DOHH2 (cell line): ENCODE measurements at regions not wholly inside any gene's neighbourhood (a gene's known extent, or its start where the extent isn't known, plus 50 kb on each side); places are given as distances from the start of the nearest gene placed in this dataset.

Source experiments
- H3F3A ChIP-seq: fragments of 200-600 bp; sonication (generic), shearing (Covaris generic); 2 replicates; pipeline ENCODE4 v1.6.0; 2016; ENCODE audit warnings: antibody characterized with exemption, mild to moderate bottlenecking; ENCODE audit not compliant: control insufficient read depth, insufficient read depth
- H3K27ac ChIP-seq: fragments of 200-600 bp; sonication (generic); 2 replicates; pipeline ENCODE4 v1.5.1; 2014; ENCODE audit warnings: low read depth, mild to moderate bottlenecking, low read length, moderate library complexity
- H3K27me3 ChIP-seq: fragments of 200-600 bp; sonication (generic); 2 replicates; pipeline ENCODE4 v1.6.1; 2014; ENCODE audit warnings: mild to moderate bottlenecking, low read length, mixed read lengths; ENCODE audit not compliant: control insufficient read depth
- H3K36me3 ChIP-seq: fragments of 200-600 bp; sonication (generic); 2 replicates; pipeline ENCODE4 v1.6.1; 2014; ENCODE audit warnings: mild to moderate bottlenecking, low read length, moderate library complexity, mixed read lengths; ENCODE audit not compliant: control insufficient read depth
- H3K4me1 ChIP-seq: fragments of 200-600 bp; sonication (generic); 2 replicates; pipeline ENCODE4 v1.6.1; 2014; ENCODE audit warnings: mild to moderate bottlenecking, low read length, mixed read lengths; ENCODE audit not compliant: control insufficient read depth
- H3K4me2 ChIP-seq: fragments of 200-600 bp; sonication (generic); 2 replicates; pipeline ENCODE4 v1.6.0; 2014; ENCODE audit warnings: mild to moderate bottlenecking, low read length, moderate library complexity
- H3K4me3 ChIP-seq: fragments of 200-600 bp; sonication (generic); 2 replicates; pipeline ENCODE4 v1.5.1; 2014; ENCODE audit warnings: mild to moderate bottlenecking, low read length, mixed read lengths
- H3K79me2 ChIP-seq: fragments of 200-600 bp; sonication (generic); 2 replicates; pipeline ENCODE4 v1.6.1; 2014; ENCODE audit warnings: mild to moderate bottlenecking, low read length, mixed read lengths; ENCODE audit not compliant: control insufficient read depth
- H3K9me2 ChIP-seq: fragments of 200-600 bp; sonication (generic); replicated peaks from 2 replicates; pipeline ENCODE4 v1.6.1; 2014; ENCODE audit warnings: mild to moderate bottlenecking, low read length, mixed read lengths; ENCODE audit not compliant: control insufficient read depth
- H3K9me3 ChIP-seq: fragments of 200-600 bp; sonication (generic); 2 replicates; pipeline ENCODE4 v1.6.1; 2014; ENCODE audit warnings: antibody characterized with exemption, low read length, mixed read lengths; ENCODE audit not compliant: control insufficient read depth, insufficient read depth
- H4K20me1 ChIP-seq: fragments of 200-600 bp; sonication (generic); 2 replicates; pipeline ENCODE4 v1.6.0; 2014; ENCODE audit warnings: low read depth, mild to moderate bottlenecking, antibody characterized with exemption, low read length, moderate library complexity; ENCODE audit not compliant: control insufficient read depth, insufficient read depth
- EZH2phosphoT487 ChIP-seq: fragments of 200-600 bp; sonication (generic); IDR thresholded peaks from 2 replicates; pipeline ENCODE4 v1.6.1; 2017; ENCODE audit warnings: borderline replicate concordance, mild to moderate bottlenecking, antibody characterized with exemption, low read length, moderate library complexity, mixed read lengths
- TF ChIP-seq, protein P1 (sequence below): fragments of 200-600 bp; sonication (generic); IDR thresholded peaks from one replicate; pipeline ENCODE4 v1.5.1; 2014; ENCODE audit warnings: antibody characterized with exemption, mild to moderate bottlenecking, low read depth, low read length; ENCODE audit not compliant: poor library complexity, severe bottlenecking

DNA sequence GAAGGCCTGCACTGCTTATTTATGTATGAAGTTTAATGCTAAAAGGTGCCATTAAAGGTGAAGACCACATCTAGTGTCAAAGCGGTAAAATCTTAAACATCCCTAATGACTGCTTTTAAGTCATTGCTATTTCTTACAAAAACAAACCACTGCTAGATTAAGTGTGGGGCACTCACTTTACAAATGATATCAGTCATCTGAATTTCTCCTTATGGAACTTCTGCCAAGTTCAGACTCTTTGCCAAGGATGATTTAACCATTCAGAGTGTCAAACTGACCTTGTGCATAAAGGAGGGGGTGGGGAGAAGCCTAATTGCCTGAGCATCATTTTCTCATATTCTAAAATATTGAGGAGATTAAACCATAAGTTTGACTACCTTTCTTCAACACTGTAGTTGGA, 271.5 kb downstream of the TGFB2 start:
- Histone ChIP-seq H3K9me3 (no peaks in the 10 kb centered on the region), H3K36me3 (no peaks in the 10 kb centered on the region), H3K4me1 (no peaks in the 10 kb centered on the region), H3K9me2 (no peaks in the 10 kb centered on the region), H3K27ac (no peak overlapping the region), H3K4me2 (no peak overlapping the region), H3K4me3 (no peak overlapping the region), H3F3A (no peaks in the 10 kb centered on the region), H3K79me2 (no peaks in the 10 kb centered on the region), H4K20me1 (no peaks in the 10 kb centered on the region), H3K27me3 (no peaks in the 10 kb centered on the region)
- no peak for TF ChIP-seq EZH2phosphoT487
- TF ChIP-seq, protein P1, sequence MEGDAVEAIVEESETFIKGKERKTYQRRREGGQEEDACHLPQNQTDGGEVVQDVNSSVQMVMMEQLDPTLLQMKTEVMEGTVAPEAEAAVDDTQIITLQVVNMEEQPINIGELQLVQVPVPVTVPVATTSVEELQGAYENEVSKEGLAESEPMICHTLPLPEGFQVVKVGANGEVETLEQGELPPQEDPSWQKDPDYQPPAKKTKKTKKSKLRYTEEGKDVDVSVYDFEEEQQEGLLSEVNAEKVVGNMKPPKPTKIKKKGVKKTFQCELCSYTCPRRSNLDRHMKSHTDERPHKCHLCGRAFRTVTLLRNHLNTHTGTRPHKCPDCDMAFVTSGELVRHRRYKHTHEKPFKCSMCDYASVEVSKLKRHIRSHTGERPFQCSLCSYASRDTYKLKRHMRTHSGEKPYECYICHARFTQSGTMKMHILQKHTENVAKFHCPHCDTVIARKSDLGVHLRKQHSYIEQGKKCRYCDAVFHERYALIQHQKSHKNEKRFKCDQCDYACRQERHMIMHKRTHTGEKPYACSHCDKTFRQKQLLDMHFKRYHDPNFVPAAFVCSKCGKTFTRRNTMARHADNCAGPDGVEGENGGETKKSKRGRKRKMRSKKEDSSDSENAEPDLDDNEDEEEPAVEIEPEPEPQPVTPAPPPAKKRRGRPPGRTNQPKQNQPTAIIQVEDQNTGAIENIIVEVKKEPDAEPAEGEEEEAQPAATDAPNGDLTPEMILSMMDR, result no peak

DNA sequence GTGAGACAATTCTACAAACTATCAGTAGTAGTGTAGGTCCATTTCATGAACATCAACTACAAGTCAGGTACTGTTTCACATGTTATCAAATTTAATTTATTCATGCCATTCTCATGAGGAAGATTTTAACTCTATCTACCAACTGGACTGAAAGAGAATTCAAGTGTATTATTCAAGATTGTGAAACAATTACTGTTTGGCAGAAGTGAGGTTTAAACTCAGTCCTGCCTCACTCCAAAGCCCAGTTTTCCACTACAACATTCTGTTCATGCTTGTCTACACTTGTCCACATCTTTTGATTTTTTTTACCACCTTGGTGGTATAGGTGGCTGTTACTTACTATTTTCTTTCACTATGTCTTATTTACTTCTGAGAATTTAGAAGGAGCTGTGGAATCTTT, 272.9 kb downstream of the TGFB2 start:
- H3K79me2 ChIP-seq, result no peaks in the 10 kb centered on the region
- no peak overlapping the region for H3K4me3 ChIP-seq
- H3K27me3 ChIP-seq, result no peaks in the 10 kb centered on the region
- H3K4me2 ChIP-seq, result no peak overlapping the region
- H3K27ac ChIP-seq, result no peak overlapping the region
- H3K4me1 ChIP-seq, result no peaks in the 10 kb centered on the region
- H3F3A ChIP-seq, result no peaks in the 10 kb centered on the region
- TF ChIP-seq, protein P1, result no peak
- no peak for TF ChIP-seq EZH2phosphoT487
- H3K9me3 ChIP-seq, result no peaks in the 10 kb centered on the region
- H3K36me3 ChIP-seq, result no peaks in the 10 kb centered on the region
- no peaks in the 10 kb centered on the region; the same call in 1 of the 2 replicates for H3K9me2 ChIP-seq
- no peaks in the 10 kb centered on the region for H4K20me1 ChIP-seq

DNA sequence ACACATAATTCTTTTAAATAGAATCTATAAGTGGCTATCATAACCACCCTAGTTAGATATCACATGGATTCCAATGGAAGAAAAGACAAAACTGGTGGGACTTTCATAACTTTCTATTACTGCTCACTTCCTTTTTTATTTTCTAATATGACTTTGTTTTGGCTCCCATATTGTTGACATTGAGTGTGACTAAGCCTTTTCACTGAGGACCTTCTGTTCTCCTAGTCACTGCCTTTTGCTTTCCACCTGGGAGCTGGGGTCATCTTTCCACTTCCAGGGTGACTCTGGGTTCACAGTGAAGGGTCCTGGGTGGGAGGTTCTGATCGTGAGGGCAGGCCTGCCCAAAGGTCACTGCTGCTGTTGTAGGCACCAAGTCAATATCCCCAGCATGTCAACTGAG, 275.8 kb downstream of the TGFB2 start:
- Histone ChIP-seq H3K9me2 (no peaks in the 10 kb centered on the region; the same call in 1 of the 2 replicates), H3K4me2 (no peak overlapping the region), H3K9me3 (no peaks in the 10 kb centered on the region), H3F3A (no peaks in the 10 kb centered on the region), H3K27me3 (no peaks in the 10 kb centered on the region), H3K27ac (no peak overlapping the region), H3K4me1 (no peaks in the 10 kb centered on the region), H4K20me1 (no peaks in the 10 kb centered on the region), H3K4me3 (no peak overlapping the region), H3K79me2 (no peaks in the 10 kb centered on the region), H3K36me3 (no peaks in the 10 kb centered on the region)
- TF ChIP-seq EZH2phosphoT487, result no peak
- TF ChIP-seq, protein P1, result no peak

DNA sequence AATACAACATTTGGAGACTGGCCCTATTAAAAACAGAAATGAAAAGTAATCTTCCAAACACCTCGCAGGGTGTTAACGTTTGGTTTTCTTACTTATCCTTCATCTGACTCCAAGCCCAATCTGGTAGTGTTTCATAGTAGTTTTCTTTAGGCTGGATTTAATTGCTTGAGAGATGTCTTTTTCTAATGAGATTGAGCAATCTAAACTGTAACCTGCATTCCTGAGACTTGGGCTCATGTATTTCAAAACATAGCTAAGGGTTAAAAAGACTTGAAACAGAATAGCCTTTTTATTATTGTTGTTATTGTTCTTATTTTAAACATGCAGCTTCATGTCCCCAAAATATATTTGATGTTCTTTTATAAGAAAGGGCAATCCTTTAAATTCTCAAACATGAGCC, 278.9 kb downstream of the TGFB2 start:
- H3F3A ChIP-seq, result no peaks in the 10 kb centered on the region
- no peaks in the 10 kb centered on the region; the same call in 1 of the 2 replicates for H3K9me2 ChIP-seq
- H3K79me2 ChIP-seq, result no peaks in the 10 kb centered on the region
- H3K4me2 ChIP-seq, result no peak overlapping the region
- H3K4me1 ChIP-seq, result no peaks in the 10 kb centered on the region
- no peak overlapping the region for H3K27ac ChIP-seq
- H3K27me3 ChIP-seq, result no peaks in the 10 kb centered on the region
- H3K36me3 ChIP-seq, result no peaks in the 10 kb centered on the region
- no peaks in the 10 kb centered on the region for H3K9me3 ChIP-seq
- TF ChIP-seq, protein P1, result no peak
- no peak for TF ChIP-seq EZH2phosphoT487
- H3K4me3 ChIP-seq, result no peak overlapping the region
- H4K20me1 ChIP-seq, result no peaks in the 10 kb centered on the region
